ENCODE measurements at regions not wholly inside any gene's neighbourhood (a gene's known extent, or its start where the extent isn't known, plus 50 kb on each side); places are given as distances from the start of the nearest gene placed in this dataset.
A peak's percentile ranks its signal among the peaks of the same experiment; 100 is the strongest.

- no peak for TF ChIP-seq POLR2AphosphoS5 (IDR thresholded peaks at IDR 0.05; ENCODE audit: low read depth)
- no peak for TF ChIP-seq STAT1 (IDR thresholded peaks at IDR 0.05; ENCODE audit: unreplicated experiment)
- no peak for TF ChIP-seq NANOG (IDR thresholded peaks at IDR 0.05; ENCODE audit: borderline replicate concordance)
These were observed 258.6 kb upstream of the TMEM132C start (continued) for GRCh38 chr12:128008341-128008740.

- H3K4me1 Mint-ChIP-seq: no peaks in the 10 kb centered on the region
- H3K9me2 ChIP-seq (ENCODE audit: insufficient read depth): no peaks in the 10 kb centered on the region
- TF ChIP-seq EZH2 (IDR thresholded peaks at IDR 0.05; ENCODE audit: low read depth, unreplicated experiment) (no peak), POLR2AphosphoS5 (IDR thresholded peaks at IDR 0.05; ENCODE audit: low read depth) (no peak), CTCF (conservative IDR thresholded peaks at IDR 0.05; ENCODE audit: low read depth in 2 of 2) (no peak), ETS1 (IDR thresholded peaks at IDR 0.05) (no peak), EZH2phosphoT487 (IDR thresholded peaks at IDR 0.05; ENCODE audit: unreplicated experiment) (no peak), ZNF462 (CRISPR knock-in tag; IDR thresholded peaks at IDR 0.05) (no peak), ZNF114 (CRISPR knock-in tag; IDR thresholded peaks at IDR 0.05) (no peak), JUNB (IDR thresholded peaks at IDR 0.05; ENCODE audit: unreplicated experiment) (no peak), ZNF331 (CRISPR knock-in tag; IDR thresholded peaks at IDR 0.05; ENCODE audit: low read depth) (no peak), REST (IDR thresholded peaks at IDR 0.05; ENCODE audit: unreplicated experiment) (no peak), STAT1 (IDR thresholded peaks at IDR 0.05; ENCODE audit: unreplicated experiment) (no peak), CREB1 (CRISPR knock-in tag; IDR thresholded peaks at IDR 0.05; ENCODE audit: low read depth) (no peak), NANOG (IDR thresholded peaks at IDR 0.05; ENCODE audit: borderline replicate concordance) (no peak)
- H3K4me1 ChIP-seq (ENCODE audit: insufficient read depth): no peaks in the 10 kb centered on the region
- H3K4me2 ChIP-seq: no peak overlapping the region
- no peaks in the 10 kb centered on the region for H3K79me2 ChIP-seq (replicated peaks; ENCODE audit: insufficient read depth)
- no peaks in the 10 kb centered on the region for H3F3A ChIP-seq (replicated peaks; ENCODE audit: low read depth)
- DNase-seq (ENCODE audit: low spot score): peak; percentile 33
- no peaks in the 10 kb centered on the region for H3K36me3 ChIP-seq (ENCODE audit: insufficient read depth)
- no peaks in the 10 kb centered on the region for H4K20me1 ChIP-seq (replicated peaks; ENCODE audit: insufficient read depth)
- ATAC-seq: no peak
- H3K4me3 Mint-ChIP-seq: no peak overlapping the region
- peaks cover 93% of the 10 kb centered on the region for H3K9me3 Mint-ChIP-seq
- no peak overlapping the region for H2AFZ ChIP-seq
- H3K27ac Mint-ChIP-seq: no peak overlapping the region
- H3K27me3 Mint-ChIP-seq (ENCODE audit: insufficient read depth, low read depth, poor library complexity): no peaks in the 10 kb centered on the region
- H3K4me3 ChIP-seq: no peak overlapping the region
- peaks cover 40% of the 10 kb centered on the region for H3K36me3 Mint-ChIP-seq (ENCODE audit: low read depth)
- no peak overlapping the region for H3K27ac ChIP-seq (ENCODE audit: low read depth)
- H3K27me3 ChIP-seq (ENCODE audit: insufficient read depth): no peaks in the 10 kb centered on the region
These were observed 257.9 kb upstream of the TMEM132C start for GRCh38 chr12:128009108-128009507.
